SK-N-SH (cell line): ENCODE measurements at regions not wholly inside any gene's neighbourhood (a gene's known extent, or its start where the extent isn't known, plus 50 kb on each side); places are given as distances from the start of the nearest gene placed in this dataset.

Source experiments
- CTCF ChIA-PET: fragments of 300-600, 350-600 bp; formaldehyde crosslinking; extraction: SDS; loops from one replicate; lab custom pipeline; 2021; lab: Yijun Ruan, JAX
- POLR2A ChIA-PET: fragments of 350-600 bp; sonication (Branson Sonifier 250); formaldehyde crosslinking; extraction: SDS; loops from one replicate; lab custom pipeline; 2020; ENCODE audit warnings: antibody characterized with exemption, inconsistent platforms; lab: Yijun Ruan, JAX
- DNase-seq: peaks from one replicate; pipeline ENCODE4 v3.0.0; 2012
- H2AFZ ChIP-seq: fragments of 200-600 bp; sonication (generic); 2 replicates; pipeline ENCODE4 v1.8.1; 2016; ENCODE audit warnings: antibody characterized with exemption, mild to moderate bottlenecking, low read depth
- H3F3A ChIP-seq: fragments of 200-600 bp; sonication (generic); replicated peaks from 2 replicates; pipeline ENCODE3; 2016; ENCODE audit warnings: antibody characterized with exemption, mild to moderate bottlenecking; ENCODE audit not compliant: insufficient read depth
- H3K27ac ChIP-seq, 2 experiments: fragments of 200-500 bp in 1 of 2; fragments of 200-600 bp in 1 of 2; sonication (Bioruptor generic) in 1 of 2; sonication (generic), shearing (Covaris generic) in 1 of 2; 2 replicates each; pipeline versions ENCODE4 v1.5.1 to v1.6.1; 2014 to 2016; ENCODE audit warnings: low read depth in 2 of 2, inconsistent platforms in 1 of 2, low read length in 1 of 2, mild to moderate bottlenecking in 1 of 2, mixed read lengths in 1 of 2
- H3K27me3 ChIP-seq: fragments of 200-600 bp; sonication (generic), shearing (Covaris generic); 2 replicates; pipeline ENCODE4 v1.6.1; 2016; ENCODE audit warnings: mixed run types; ENCODE audit not compliant: insufficient read depth
- H3K36me3 ChIP-seq, 2 experiments: fragments of 200-500 bp in 1 of 2; fragments of 200-600 bp in 1 of 2; sonication (Bioruptor generic) in 1 of 2; sonication (generic) in 1 of 2; replicated peaks in 1 of 2; 2 replicates each; pipeline versions ENCODE3 to v1.5.1; 2014 to 2016; ENCODE audit warnings: low read length in 1 of 2, mild to moderate bottlenecking in 1 of 2; ENCODE audit not compliant: insufficient read depth in 2 of 2, control insufficient read depth in 1 of 2
- H3K4me1 ChIP-seq, 2 experiments: fragments of 200-500 bp in 1 of 2; fragments of 200-600 bp in 1 of 2; sonication (Bioruptor generic) in 1 of 2; sonication (generic), shearing (Covaris generic) in 1 of 2; 2 replicates each; pipeline versions ENCODE4 v1.5.1 to v1.6.1; 2014 to 2016; ENCODE audit warnings: low read depth in 1 of 2, low read length in 1 of 2, mixed run types in 1 of 2; ENCODE audit not compliant: insufficient read depth in 2 of 2, control insufficient read depth in 1 of 2
- H3K4me2 ChIP-seq: fragments of 200-600 bp; sonication (generic), shearing (Covaris generic); 2 replicates; pipeline ENCODE4 v1.6.1; 2017; ENCODE audit warnings: mixed run types
- H3K4me3 ChIP-seq, 2 experiments: fragments of 200-500 bp in 1 of 2; fragments of 200-600 bp in 1 of 2; sonication (Bioruptor generic) in 1 of 2; sonication (generic), shearing (Covaris generic) in 1 of 2; 2 replicates each; pipeline versions ENCODE4 v1.5.1 to v1.8.1; 2014 to 2016; ENCODE audit warnings: low read depth in 2 of 2, inconsistent platforms in 1 of 2, low read length in 1 of 2, mild to moderate bottlenecking in 1 of 2, mixed read lengths in 1 of 2, moderate library complexity in 1 of 2
- H3K79me2 ChIP-seq: fragments of 200-600 bp; sonication (generic); 2 replicates; pipeline ENCODE4 v1.8.1; 2017; ENCODE audit warnings: mild to moderate bottlenecking; ENCODE audit not compliant: insufficient read depth
- H3K9ac ChIP-seq: fragments of 200-600 bp; sonication (generic); 2 replicates; pipeline ENCODE4 v1.6.1; 2017; ENCODE audit warnings: mixed run types
- H3K9me2 ChIP-seq: fragments of 200-600 bp; sonication (generic); 2 replicates; pipeline ENCODE4 v1.6.1; 2017; ENCODE audit warnings: mixed run types
- H3K9me3 ChIP-seq: fragments of 200-600 bp; sonication (generic); 2 replicates; pipeline ENCODE4 v1.6.1; 2017; ENCODE audit warnings: mixed run types, mild to moderate bottlenecking, moderate library complexity
- H4K20me1 ChIP-seq: fragments of 200-600 bp; sonication (generic); 2 replicates; pipeline ENCODE4 v1.6.1; 2017; ENCODE audit warnings: mild to moderate bottlenecking, mixed run types; ENCODE audit not compliant: insufficient read depth
- CHD2 ChIP-seq: fragments of 150-350 bp; IDR thresholded peaks from 2 replicates; pipeline ENCODE4 v1.6.1; 2018; ENCODE audit warnings: low read length; ENCODE audit not compliant: partially characterized antibody
- ELF1 ChIP-seq: IDR thresholded peaks from 2 replicates; pipeline ENCODE4 v1.4.0; 2012
- EP300 ChIP-seq, 2 experiments: IDR thresholded peaks; 2 replicates each; pipeline versions ENCODE4 v1.4.0 to v1.6.1; 2012; ENCODE audit warnings: borderline replicate concordance in 1 of 2, low read depth in 1 of 2, low read length in 1 of 2
- EZH2phosphoT487 ChIP-seq: fragments of 200-600 bp; sonication (generic); IDR thresholded peaks from 2 replicates; pipeline ENCODE4 v1.6.1; 2017; ENCODE audit warnings: low read depth, mixed run types, mild to moderate bottlenecking, antibody characterized with exemption, moderate library complexity, borderline replicate concordance
- FOXJ3 ChIP-seq: sonication (generic); formaldehyde crosslinking; IDR thresholded peaks from 2 replicates; pipeline ENCODE4 v1.5.1; 2020; ENCODE audit warnings: mild to moderate bottlenecking, missing genetic modification reagents
- FOXM1 ChIP-seq: IDR thresholded peaks from 2 replicates; pipeline ENCODE4 v1.4.0; 2012; ENCODE audit warnings: low read depth, mild to moderate bottlenecking
- JUND ChIP-seq: IDR thresholded peaks from 2 replicates; pipeline ENCODE4 v1.4.0; 2012
- MEF2A ChIP-seq: IDR thresholded peaks from 2 replicates; pipeline ENCODE4 v1.4.0; 2012; ENCODE audit warnings: low read depth, borderline replicate concordance
- NFIC ChIP-seq: IDR thresholded peaks from 2 replicates; pipeline ENCODE4 v1.4.0; 2012; ENCODE audit warnings: borderline replicate concordance
- NRF1 ChIP-seq: IDR thresholded peaks from 2 replicates; pipeline ENCODE4 v1.6.1; 2012; ENCODE audit warnings: low read depth, mild to moderate bottlenecking, low read length
- POLR2AphosphoS5 ChIP-seq: IDR thresholded peaks from 2 replicates; pipeline ENCODE4 v1.6.1; 2012; ENCODE audit warnings: low read depth, low read length
- RAD21 ChIP-seq: IDR thresholded peaks from 2 replicates; pipeline ENCODE4 v1.6.1; 2012; ENCODE audit warnings: mild to moderate bottlenecking, low read length
- RXRA ChIP-seq: IDR thresholded peaks from 2 replicates; pipeline ENCODE4 v1.4.0; 2012; ENCODE audit warnings: low read depth, mild to moderate bottlenecking, borderline replicate concordance
- SIN3A ChIP-seq: IDR thresholded peaks from 2 replicates; pipeline ENCODE4 v1.6.1; 2012; ENCODE audit warnings: low read depth, mild to moderate bottlenecking, low read length, moderate library complexity, borderline replicate concordance
- TCF12 ChIP-seq: IDR thresholded peaks from 2 replicates; pipeline ENCODE4 v1.4.0; 2012
- YY1 ChIP-seq: IDR thresholded peaks from 2 replicates; pipeline ENCODE4 v1.4.0; 2012; ENCODE audit warnings: low read depth, mild to moderate bottlenecking
- WGBS: methylation state at CpG from one replicate; pipeline ENCODE4 v1.1.6; 2017; ENCODE audit warnings: low lambda C conversion rate; 5-methylcytosine and 5-hydroxymethylcytosine counted together
- TF ChIP-seq, protein P1 (sequence below): fragments of 150-350 bp; IDR thresholded peaks from 2 replicates; pipeline ENCODE4 v1.6.1; 2017; ENCODE audit warnings: antibody characterized with exemption, low read length, low read depth, borderline replicate concordance
- TF ChIP-seq, protein P2 (sequence below): IDR thresholded peaks from 2 replicates; pipeline ENCODE4 v1.4.0; 2012; ENCODE audit warnings: low read depth, borderline replicate concordance
- TF ChIP-seq, protein P3 (sequence below): fragments of 200-600 bp; sonication (generic); IDR thresholded peaks from 2 replicates; pipeline ENCODE4 v1.6.1; 2017; ENCODE audit warnings: antibody characterized with exemption, mild to moderate bottlenecking, moderate library complexity
- TF ChIP-seq, protein P4 (sequence below): IDR thresholded peaks from 2 replicates; pipeline ENCODE4 v1.6.1; 2012; ENCODE audit warnings: mild to moderate bottlenecking, low read depth, low read length, moderate library complexity

DNA sequence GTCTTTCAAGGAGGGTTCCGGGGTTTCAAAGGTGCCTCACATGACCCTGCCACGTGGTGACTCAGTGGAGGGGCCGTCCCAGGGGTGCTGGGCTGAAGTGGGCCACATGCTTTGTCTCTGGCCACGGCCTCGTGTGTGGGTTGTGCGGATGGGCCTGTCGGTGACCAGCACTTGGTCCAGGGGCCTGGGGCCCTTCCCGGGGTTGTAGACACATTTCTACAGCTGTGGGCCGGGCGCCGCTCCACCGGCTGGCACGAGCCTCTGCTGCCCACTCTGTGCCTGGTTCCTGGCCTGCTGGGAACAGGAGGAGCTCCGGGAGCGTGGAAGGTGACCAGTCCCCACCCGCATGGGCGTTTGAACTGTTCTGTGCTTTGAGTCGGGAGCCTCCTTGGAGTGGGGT is 75.4 kb upstream of the TTC34 start:
- H3K27ac ChIP-seq: no peak overlapping the region
- CTCF ChIA-PET: interaction anchor here (0.8 to 1.3 kb wide), 2 partner anchors 23 to 533 kb away, joined by 3 read pairs; no protein-coding TSS in a partner anchor
- H3F3A ChIP-seq: no peaks in the 10 kb centered on the region
- no peak overlapping the region for H3K9ac ChIP-seq
- H3K4me3 ChIP-seq: no peak overlapping the region
- H3K36me3 ChIP-seq: no peaks in the 10 kb centered on the region
- no peaks in the 10 kb centered on the region for H3K79me2 ChIP-seq
- TF ChIP-seq, protein P1, sequence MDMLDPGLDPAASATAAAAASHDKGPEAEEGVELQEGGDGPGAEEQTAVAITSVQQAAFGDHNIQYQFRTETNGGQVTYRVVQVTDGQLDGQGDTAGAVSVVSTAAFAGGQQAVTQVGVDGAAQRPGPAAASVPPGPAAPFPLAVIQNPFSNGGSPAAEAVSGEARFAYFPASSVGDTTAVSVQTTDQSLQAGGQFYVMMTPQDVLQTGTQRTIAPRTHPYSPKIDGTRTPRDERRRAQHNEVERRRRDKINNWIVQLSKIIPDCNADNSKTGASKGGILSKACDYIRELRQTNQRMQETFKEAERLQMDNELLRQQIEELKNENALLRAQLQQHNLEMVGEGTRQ: no peak
- TF ChIP-seq YY1: no peak
- TF ChIP-seq, protein P2, sequence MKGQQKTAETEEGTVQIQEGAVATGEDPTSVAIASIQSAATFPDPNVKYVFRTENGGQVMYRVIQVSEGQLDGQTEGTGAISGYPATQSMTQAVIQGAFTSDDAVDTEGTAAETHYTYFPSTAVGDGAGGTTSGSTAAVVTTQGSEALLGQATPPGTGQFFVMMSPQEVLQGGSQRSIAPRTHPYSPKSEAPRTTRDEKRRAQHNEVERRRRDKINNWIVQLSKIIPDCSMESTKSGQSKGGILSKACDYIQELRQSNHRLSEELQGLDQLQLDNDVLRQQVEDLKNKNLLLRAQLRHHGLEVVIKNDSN: no peak
- TF ChIP-seq SIN3A: no peak
- TF ChIP-seq CHD2: no peak
- TF ChIP-seq TCF12: no peak
- no peak for TF ChIP-seq RXRA
- TF ChIP-seq, protein P3, sequence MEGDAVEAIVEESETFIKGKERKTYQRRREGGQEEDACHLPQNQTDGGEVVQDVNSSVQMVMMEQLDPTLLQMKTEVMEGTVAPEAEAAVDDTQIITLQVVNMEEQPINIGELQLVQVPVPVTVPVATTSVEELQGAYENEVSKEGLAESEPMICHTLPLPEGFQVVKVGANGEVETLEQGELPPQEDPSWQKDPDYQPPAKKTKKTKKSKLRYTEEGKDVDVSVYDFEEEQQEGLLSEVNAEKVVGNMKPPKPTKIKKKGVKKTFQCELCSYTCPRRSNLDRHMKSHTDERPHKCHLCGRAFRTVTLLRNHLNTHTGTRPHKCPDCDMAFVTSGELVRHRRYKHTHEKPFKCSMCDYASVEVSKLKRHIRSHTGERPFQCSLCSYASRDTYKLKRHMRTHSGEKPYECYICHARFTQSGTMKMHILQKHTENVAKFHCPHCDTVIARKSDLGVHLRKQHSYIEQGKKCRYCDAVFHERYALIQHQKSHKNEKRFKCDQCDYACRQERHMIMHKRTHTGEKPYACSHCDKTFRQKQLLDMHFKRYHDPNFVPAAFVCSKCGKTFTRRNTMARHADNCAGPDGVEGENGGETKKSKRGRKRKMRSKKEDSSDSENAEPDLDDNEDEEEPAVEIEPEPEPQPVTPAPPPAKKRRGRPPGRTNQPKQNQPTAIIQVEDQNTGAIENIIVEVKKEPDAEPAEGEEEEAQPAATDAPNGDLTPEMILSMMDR: no peak
- no peak for TF ChIP-seq ELF1
- TF ChIP-seq MEF2A: no peak
- TF ChIP-seq NFIC: no peak
- no peak for TF ChIP-seq RAD21
- TF ChIP-seq POLR2AphosphoS5: no peak
- no peak for TF ChIP-seq FOXJ3 (CRISPR knock-in tag)
- no peak for TF ChIP-seq JUND
- TF ChIP-seq EP300 (IDR thresholded peaks at IDR 0.05; ENCODE audit: borderline replicate concordance in 1 of 2, low read depth in 1 of 2, low read length in 1 of 2): no peak
- TF ChIP-seq FOXM1: no peak
- TF ChIP-seq, protein P4, sequence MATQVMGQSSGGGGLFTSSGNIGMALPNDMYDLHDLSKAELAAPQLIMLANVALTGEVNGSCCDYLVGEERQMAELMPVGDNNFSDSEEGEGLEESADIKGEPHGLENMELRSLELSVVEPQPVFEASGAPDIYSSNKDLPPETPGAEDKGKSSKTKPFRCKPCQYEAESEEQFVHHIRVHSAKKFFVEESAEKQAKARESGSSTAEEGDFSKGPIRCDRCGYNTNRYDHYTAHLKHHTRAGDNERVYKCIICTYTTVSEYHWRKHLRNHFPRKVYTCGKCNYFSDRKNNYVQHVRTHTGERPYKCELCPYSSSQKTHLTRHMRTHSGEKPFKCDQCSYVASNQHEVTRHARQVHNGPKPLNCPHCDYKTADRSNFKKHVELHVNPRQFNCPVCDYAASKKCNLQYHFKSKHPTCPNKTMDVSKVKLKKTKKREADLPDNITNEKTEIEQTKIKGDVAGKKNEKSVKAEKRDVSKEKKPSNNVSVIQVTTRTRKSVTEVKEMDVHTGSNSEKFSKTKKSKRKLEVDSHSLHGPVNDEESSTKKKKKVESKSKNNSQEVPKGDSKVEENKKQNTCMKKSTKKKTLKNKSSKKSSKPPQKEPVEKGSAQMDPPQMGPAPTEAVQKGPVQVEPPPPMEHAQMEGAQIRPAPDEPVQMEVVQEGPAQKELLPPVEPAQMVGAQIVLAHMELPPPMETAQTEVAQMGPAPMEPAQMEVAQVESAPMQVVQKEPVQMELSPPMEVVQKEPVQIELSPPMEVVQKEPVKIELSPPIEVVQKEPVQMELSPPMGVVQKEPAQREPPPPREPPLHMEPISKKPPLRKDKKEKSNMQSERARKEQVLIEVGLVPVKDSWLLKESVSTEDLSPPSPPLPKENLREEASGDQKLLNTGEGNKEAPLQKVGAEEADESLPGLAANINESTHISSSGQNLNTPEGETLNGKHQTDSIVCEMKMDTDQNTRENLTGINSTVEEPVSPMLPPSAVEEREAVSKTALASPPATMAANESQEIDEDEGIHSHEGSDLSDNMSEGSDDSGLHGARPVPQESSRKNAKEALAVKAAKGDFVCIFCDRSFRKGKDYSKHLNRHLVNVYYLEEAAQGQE: no peak
- no peak for TF ChIP-seq EZH2phosphoT487
- no peak for TF ChIP-seq NRF1
- TF ChIP-seq, all 33 proteins: peak for 0
- no peak overlapping the region for H2AFZ ChIP-seq
- DNase-seq: no peak
- WGBS: 0% methylated on average over 5 of the region's 18 CpGs
- H3K27me3 ChIP-seq: no peaks in the 10 kb centered on the region
- no peak overlapping the region for H3K4me2 ChIP-seq
- POLR2A ChIA-PET: no interaction called here
- H3K9me2 ChIP-seq: no peaks in the 10 kb centered on the region
- no peaks in the 10 kb centered on the region for H3K9me3 ChIP-seq
- no peaks in the 10 kb centered on the region for H3K4me1 ChIP-seq
- no peaks in the 10 kb centered on the region for H4K20me1 ChIP-seq
